ENCODE measurements at regions not wholly inside any gene's neighbourhood (a gene's known extent, or its start where the extent isn't known, plus 50 kb on each side); places are given as distances from the start of the nearest gene placed in this dataset.

- Histone ChIP-seq H3K4me3 (ENCODE audit: low read length) (no peak overlapping the region), H3K27me3 (ENCODE audit: control insufficient read depth in 1 of 2, insufficient read depth in 2 of 2, low read length in 2 of 2) (no peaks in the 10 kb centered on the region), H3K4me1 (ENCODE audit: insufficient read depth, low read length) (no peaks in the 10 kb centered on the region), H3K9me3 (ENCODE audit: control insufficient read depth in 1 of 2, insufficient read depth in 1 of 2, low read length in 2 of 2) (no peaks in the 10 kb centered on the region), H3K36me3 (ENCODE audit: insufficient read depth, low read length) (no peaks in the 10 kb centered on the region), H3K27ac (ENCODE audit: low read depth in 1 of 2, low read length in 2 of 2) (no peak overlapping the region)
- H3K36me3 Mint-ChIP-seq (ENCODE audit: low read depth), result no peaks in the 10 kb centered on the region
- no peak for ATAC-seq (ENCODE audit: poor library complexity)
- CTCF ChIA-PET, result no interaction called here
- no peak overlapping the region for H3K27ac Mint-ChIP-seq
- POLR2A ChIA-PET, result no interaction called here
- no peak overlapping the region for H3K4me3 Mint-ChIP-seq
- H3K9me3 Mint-ChIP-seq, result no peaks in the 10 kb centered on the region
- no peak for DNase-seq
- no peaks in the 10 kb centered on the region for H3K4me1 Mint-ChIP-seq (ENCODE audit: low read depth)
- H3K27me3 Mint-ChIP-seq, result no peaks in the 10 kb centered on the region
- intact Hi-C loops (cut with DNase I, micrococcal nuclease), result no loop called here
- TF ChIP-seq CTCF (IDR thresholded peaks at IDR 0.05), result no peak
Measured at GRCh38 chr12:87814625-87815024, 214.6 kb downstream of the C12orf50 start.

- H3K36me3 ChIP-seq (ENCODE audit: insufficient read depth, low read length), result no peaks in the 10 kb centered on the region
- no peak overlapping the region for H3K27ac ChIP-seq (ENCODE audit: low read depth in 1 of 2, low read length in 2 of 2)
- no peaks in the 10 kb centered on the region for H3K9me3 ChIP-seq (ENCODE audit: control insufficient read depth in 1 of 2, insufficient read depth in 1 of 2, low read length in 2 of 2)
- Mint-ChIP-seq H3K9me3 (no peaks in the 10 kb centered on the region), H3K4me3 (no peak overlapping the region), H3K4me1 (ENCODE audit: low read depth) (no peaks in the 10 kb centered on the region), H3K27me3 (no peaks in the 10 kb centered on the region), H3K27ac (no peak overlapping the region), H3K36me3 (ENCODE audit: low read depth) (no peaks in the 10 kb centered on the region)
- POLR2A ChIA-PET, result no interaction called here
- ATAC-seq (ENCODE audit: poor library complexity), result no peak
- CTCF ChIA-PET, result no interaction called here
- TF ChIP-seq CTCF (IDR thresholded peaks at IDR 0.05), result no peak
- intact Hi-C loops (cut with DNase I, micrococcal nuclease), result no loop called here
- DNase-seq, result no peak
- no peak overlapping the region for H3K4me3 ChIP-seq (ENCODE audit: low read length)
- no peaks in the 10 kb centered on the region for H3K4me1 ChIP-seq (ENCODE audit: insufficient read depth, low read length)
- no peaks in the 10 kb centered on the region for H3K27me3 ChIP-seq (ENCODE audit: control insufficient read depth in 1 of 2, insufficient read depth in 2 of 2, low read length in 2 of 2)
Measured at GRCh38 chr12:87813476-87814234, 215.5 kb downstream of the C12orf50 start.

GRCh38 chr12:87812681-87813080 is 216.5 kb downstream of the C12orf50 start:
- CTCF ChIA-PET, result no interaction called here
- Mint-ChIP-seq H3K27me3 (no peaks in the 10 kb centered on the region), H3K4me1 (ENCODE audit: low read depth) (no peaks in the 10 kb centered on the region), H3K36me3 (ENCODE audit: low read depth) (no peaks in the 10 kb centered on the region), H3K9me3 (no peaks in the 10 kb centered on the region), H3K4me3 (no peak overlapping the region), H3K27ac (no peak overlapping the region)
- H3K4me1 ChIP-seq (ENCODE audit: insufficient read depth, low read length), result no peaks in the 10 kb centered on the region
- intact Hi-C loops (cut with DNase I, micrococcal nuclease), result no loop called here
- ATAC-seq (ENCODE audit: poor library complexity) (no peak), DNase-seq (no peak)
- H3K9me3 ChIP-seq (ENCODE audit: control insufficient read depth in 1 of 2, insufficient read depth in 1 of 2, low read length in 2 of 2), result no peaks in the 10 kb centered on the region
- no peaks in the 10 kb centered on the region for H3K36me3 ChIP-seq (ENCODE audit: insufficient read depth, low read length)
- no peak overlapping the region for H3K27ac ChIP-seq (ENCODE audit: low read depth in 1 of 2, low read length in 2 of 2)
- POLR2A ChIA-PET, result no interaction called here
- H3K4me3 ChIP-seq (ENCODE audit: low read length), result no peak overlapping the region
- no peak for TF ChIP-seq CTCF (IDR thresholded peaks at IDR 0.05)
- H3K27me3 ChIP-seq (ENCODE audit: control insufficient read depth in 1 of 2, insufficient read depth in 2 of 2, low read length in 2 of 2), result no peaks in the 10 kb centered on the region

Data from CD4-positive, alpha-beta T cell (primary cell).